HEK293 (cell line): ENCODE measurements at regions not wholly inside any gene's neighbourhood (a gene's known extent, or its start where the extent isn't known, plus 50 kb on each side); places are given as distances from the start of the nearest gene placed in this dataset.

Source experiments
- CTCF ChIA-PET: fragments of 350-600 bp; formaldehyde crosslinking; extraction: SDS; loops from one replicate; lab custom pipeline; 2021; ENCODE audit warnings: antibody characterized with exemption; lab: Yijun Ruan, JAX
- POLR2A ChIA-PET: fragments of 300-600 bp; formaldehyde crosslinking; extraction: SDS; loops from one replicate; lab custom pipeline; 2020; ENCODE audit warnings: antibody characterized with exemption, inconsistent platforms; lab: Yijun Ruan, JAX
- H3K27ac ChIP-seq: fragments of 200-500 bp; sonication (Bioruptor generic); 2 replicates; pipeline ENCODE4 v1.5.1; 2014; ENCODE audit warnings: low read depth, low read length, control low read depth, inconsistent platforms; ENCODE audit errors: extremely low read depth
- H3K36me3 ChIP-seq, 2 experiments: fragments of 200-500 bp in 1 of 2; sonication (Bioruptor generic) in 1 of 2; 1 replicate in 1 of 2; 2 replicates in 1 of 2; pipeline ENCODE4 v1.5.1; 2014 to 2017; ENCODE audit warnings: inconsistent platforms in 2 of 2, low read length in 2 of 2; ENCODE audit not compliant: control insufficient read depth in 2 of 2, insufficient read depth in 1 of 2
- H3K4me1 ChIP-seq: fragments of 200-500 bp; sonication (Bioruptor generic); 2 replicates; pipeline ENCODE4 v1.5.1; 2014; ENCODE audit warnings: mild to moderate bottlenecking, low read length, inconsistent platforms; ENCODE audit not compliant: control insufficient read depth, insufficient read depth
- H3K4me3 ChIP-seq: 2 replicates; pipeline ENCODE4 v1.5.1; 2011; ENCODE audit warnings: low read depth, mild to moderate bottlenecking, control low read depth, low read length, moderate library complexity
- H3K9me3 ChIP-seq: fragments of 200-500 bp; sonication (Bioruptor generic); 2 replicates; pipeline ENCODE4 v1.5.1; 2014; ENCODE audit warnings: low read depth, low read length, inconsistent platforms; ENCODE audit not compliant: control insufficient read depth, insufficient read depth
- ATF2 ChIP-seq: fragments of 450-650 bp; formaldehyde crosslinking; IDR thresholded peaks from 2 replicates; pipeline ENCODE4 v1.5.1; 2016; ENCODE audit warnings: missing biosample characterization, missing genetic modification characterization, low read depth
- IKZF3 ChIP-seq: fragments of 450-650 bp; IDR thresholded peaks from 2 replicates; pipeline ENCODE4 v1.5.0; 2018; ENCODE audit warnings: missing biosample characterization, mild to moderate bottlenecking, missing genetic modification characterization, moderate library complexity
- PRDM2 ChIP-seq: fragments of 450-650 bp; formaldehyde crosslinking; IDR thresholded peaks from 2 replicates; pipeline ENCODE4 v1.5.1; 2016; ENCODE audit warnings: missing biosample characterization, missing genetic modification characterization, borderline replicate concordance
- RBAK ChIP-seq: fragments of 450-650 bp; formaldehyde crosslinking; IDR thresholded peaks from 2 replicates; pipeline ENCODE4 v1.5.1; 2016; ENCODE audit warnings: missing biosample characterization, missing genetic modification characterization
- SP2 ChIP-seq: fragments of 450-650 bp; formaldehyde crosslinking; IDR thresholded peaks from 2 replicates; pipeline ENCODE4 v1.5.1; 2016; ENCODE audit warnings: missing biosample characterization, missing genetic modification characterization
- ZFP3 ChIP-seq: fragments of 450-650 bp; formaldehyde crosslinking; IDR thresholded peaks from 2 replicates; pipeline ENCODE4 v1.5.1; 2016; ENCODE audit warnings: low read depth, missing biosample characterization, missing genetic modification characterization
- ZFP69B ChIP-seq: fragments of 450-650 bp; formaldehyde crosslinking; IDR thresholded peaks from 2 replicates; pipeline ENCODE4 v1.5.1; 2016; ENCODE audit warnings: missing biosample characterization, missing genetic modification characterization
- ZNF214 ChIP-seq: fragments of 450-650 bp; formaldehyde crosslinking; IDR thresholded peaks from 2 replicates; pipeline ENCODE4 v1.5.1; 2017; ENCODE audit warnings: missing biosample characterization, mild to moderate bottlenecking, missing genetic modification characterization, borderline replicate concordance
- ZNF274 ChIP-seq, 2 experiments: fragments of 200-500 bp in 1 of 2; fragments of 450-650 bp in 1 of 2; sonication (Bioruptor generic) in 1 of 2; formaldehyde crosslinking in 1 of 2; IDR thresholded peaks; 2 replicates each; pipeline versions ENCODE4 v1.5.1 to v1.6.1; 2014 to 2016; ENCODE audit warnings: borderline replicate concordance in 1 of 2, inconsistent platforms in 1 of 2, low read length in 1 of 2, missing biosample characterization in 1 of 2, missing genetic modification characterization in 1 of 2
- ZNF280C ChIP-seq: fragments of 450-650 bp; formaldehyde crosslinking; IDR thresholded peaks from 2 replicates; pipeline ENCODE4 v1.5.1; 2016; ENCODE audit warnings: missing biosample characterization, missing genetic modification characterization
- ZNF354C ChIP-seq: fragments of 450-650 bp; formaldehyde crosslinking; IDR thresholded peaks from 2 replicates; pipeline ENCODE4 v1.5.1; 2016; ENCODE audit warnings: missing biosample characterization, missing genetic modification characterization, low read depth, borderline replicate concordance
- ZNF37A ChIP-seq: fragments of 450-650 bp; IDR thresholded peaks from 2 replicates; pipeline ENCODE4 v1.5.1; 2018; ENCODE audit warnings: missing biosample characterization, missing genetic modification characterization
- ZNF449 ChIP-seq: fragments of 450-650 bp; formaldehyde crosslinking; IDR thresholded peaks from 2 replicates; pipeline ENCODE4 v1.5.1; 2017; ENCODE audit warnings: missing biosample characterization, mild to moderate bottlenecking, missing genetic modification characterization, moderate library complexity
- ZNF488 ChIP-seq: fragments of 450-650 bp; formaldehyde crosslinking; IDR thresholded peaks from 2 replicates; pipeline ENCODE4 v1.5.1; 2016; ENCODE audit warnings: missing biosample characterization, missing genetic modification characterization
- ZNF530 ChIP-seq: fragments of 450-650 bp; formaldehyde crosslinking; IDR thresholded peaks from 2 replicates; pipeline ENCODE4 v1.5.1; 2016; ENCODE audit warnings: low read depth, missing biosample characterization, missing genetic modification characterization
- ZNF610 ChIP-seq: fragments of 450-650 bp; formaldehyde crosslinking; IDR thresholded peaks from 2 replicates; pipeline ENCODE4 v1.5.1; 2016; ENCODE audit warnings: missing biosample characterization, missing genetic modification characterization, borderline replicate concordance
- ZNF792 ChIP-seq: fragments of 450-650 bp; formaldehyde crosslinking; IDR thresholded peaks from 2 replicates; pipeline ENCODE4 v1.5.1; 2016; ENCODE audit warnings: missing biosample characterization, missing genetic modification characterization
- ZNF830 ChIP-seq: fragments of 450-650 bp; IDR thresholded peaks from 2 replicates; pipeline ENCODE4 v1.5.0; 2018; ENCODE audit warnings: missing biosample characterization, missing genetic modification characterization, low read depth, mild to moderate bottlenecking, moderate library complexity
- ZSCAN30 ChIP-seq: fragments of 450-650 bp; IDR thresholded peaks from 2 replicates; pipeline ENCODE4 v1.5.1; 2018; ENCODE audit warnings: missing biosample characterization, mild to moderate bottlenecking, missing genetic modification characterization, moderate library complexity

- Histone ChIP-seq H3K4me3 (no peak overlapping the region), H3K27ac (no peak overlapping the region), H3K36me3 (no peaks in the 10 kb centered on the region), H3K4me1 (0 out of 2 replicates have a peak, but pooled peaks cover 1% of the 10 kb centered on the region), H3K9me3 (no peaks in the 10 kb centered on the region)
- TF ChIP-seq ZNF449 (tag by site-specific recombination) (no peak), IKZF3 (tag by site-specific recombination) (no peak), ZSCAN30 (tag by site-specific recombination) (no peak), ZFP3 (tag by site-specific recombination) (no peak), PRDM2 (tag by site-specific recombination) (no peak), ZNF530 (tag by site-specific recombination) (no peak), ATF2 (tag by site-specific recombination) (no peak), ZNF354C (tag by site-specific recombination) (no peak), ZNF274 (IDR thresholded peaks at IDR 0.05; ENCODE audit: low read length) (no peak), ZNF274 (tag by site-specific recombination; IDR thresholded peaks at IDR 0.05; ENCODE audit: borderline replicate concordance) (no peak), RBAK (tag by site-specific recombination) (no peak), ZNF37A (no peak), ZNF488 (tag by site-specific recombination) (no peak), ZNF792 (tag by site-specific recombination) (no peak), ZFP69B (tag by site-specific recombination) (no peak), ZNF610 (no peak), ZNF214 (tag by site-specific recombination) (no peak), ZNF280C (tag by site-specific recombination) (no peak), SP2 (no peak), ZNF830 (tag by site-specific recombination) (no peak)
- CTCF ChIA-PET, result no interaction called here
- POLR2A ChIA-PET, result no interaction called here
These were observed 316.1 kb upstream of the MMADHC start for GRCh38 chr2:149903626-149904025.
